ENCODE measurements at regions not wholly inside any gene's neighbourhood (a gene's known extent, or its start where the extent isn't known, plus 50 kb on each side); places are given as distances from the start of the nearest gene placed in this dataset.

DNA sequence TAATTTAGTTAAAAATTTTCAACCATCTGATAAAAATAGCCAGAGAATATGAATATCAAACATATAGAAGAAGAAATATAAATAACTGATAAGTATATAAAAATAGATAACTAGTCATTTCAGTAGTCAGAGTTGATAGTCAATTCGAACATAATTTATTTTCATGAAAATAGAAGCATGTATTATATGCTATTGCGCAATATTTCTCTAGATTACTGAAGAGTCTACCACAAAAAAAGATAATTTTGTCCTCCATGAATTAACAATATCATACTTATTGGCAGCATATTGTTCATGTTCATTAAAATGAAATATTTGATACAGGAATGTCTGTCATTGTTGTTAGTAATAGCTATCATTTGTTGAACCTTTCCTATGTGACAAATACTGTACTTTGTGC is 376.2 kb upstream of the TOM1L1 start:
- no peak for TF ChIP-seq CTCF (IDR thresholded peaks at IDR 0.05; ENCODE audit: insufficient read depth, low read depth, low read length, missing control alignments)
- DNase-seq (ENCODE audit: low read depth), result no peak
- H3K4me3 ChIP-seq (ENCODE audit: low read depth, low read length), result no peak overlapping the region

GRCh38 chr17:54527941-54528340 is 372.7 kb upstream of the TOM1L1 start:
- H3K4me3 ChIP-seq (ENCODE audit: low read depth, low read length), result no peak overlapping the region
- no peak for DNase-seq (ENCODE audit: low read depth)
- TF ChIP-seq CTCF (IDR thresholded peaks at IDR 0.05; ENCODE audit: insufficient read depth, low read depth, low read length, missing control alignments), result no peak

DNA sequence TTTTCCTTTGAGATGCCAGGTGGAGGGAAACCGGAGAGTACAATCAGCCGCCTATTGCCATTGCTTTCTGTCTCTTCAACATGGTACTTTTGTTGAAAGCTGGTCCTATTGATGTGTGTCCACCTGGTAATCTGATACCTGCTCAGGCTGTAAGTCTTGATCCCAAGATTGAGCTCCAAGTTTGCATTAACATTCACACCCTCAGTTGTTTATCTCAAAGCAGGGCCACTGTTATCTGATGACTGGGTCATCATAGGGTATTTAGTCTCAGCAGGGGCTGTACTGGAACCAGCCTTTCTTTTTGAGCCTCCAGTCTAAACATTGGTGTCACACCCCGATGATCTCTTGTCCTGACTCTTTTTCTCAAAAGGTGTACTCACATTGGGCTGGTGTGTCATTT is 370.3 kb upstream of the TOM1L1 start:
- no peak for DNase-seq (ENCODE audit: low read depth)

GRCh38 chr17:54536306-54536705 is 364.3 kb upstream of the TOM1L1 start:
- no peak for TF ChIP-seq CTCF (IDR thresholded peaks at IDR 0.05; ENCODE audit: insufficient read depth, low read depth, low read length, missing control alignments)
- no peak overlapping the region for H3K4me3 ChIP-seq (ENCODE audit: low read depth, low read length)
- no peak for DNase-seq (ENCODE audit: low read depth)

More for the DNA sequence above, 370.3 kb upstream of the TOM1L1 start:
- no peak overlapping the region for H3K4me3 ChIP-seq (ENCODE audit: low read depth, low read length)
- no peak for TF ChIP-seq CTCF (IDR thresholded peaks at IDR 0.05; ENCODE audit: insufficient read depth, low read depth, low read length, missing control alignments)

DNA sequence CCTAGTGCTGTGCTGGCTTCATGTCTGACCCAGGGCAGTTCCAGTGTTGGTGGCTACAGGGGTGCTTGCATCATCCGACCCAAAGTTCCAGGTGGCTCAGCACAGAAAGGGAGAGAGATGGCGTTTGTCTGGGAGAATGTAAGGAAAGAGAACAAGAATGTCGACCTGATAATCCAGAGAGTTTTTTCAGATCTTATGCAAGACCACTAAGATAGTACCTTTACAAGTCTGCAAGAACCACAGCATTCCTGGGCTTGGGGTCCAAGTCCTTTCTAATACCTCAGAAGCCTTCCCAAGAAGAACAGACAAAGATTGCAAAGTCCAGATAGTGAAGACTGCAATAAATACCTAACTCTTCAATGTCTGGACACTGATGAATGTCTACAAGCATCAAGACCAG is 363.0 kb upstream of the TOM1L1 start:
- H3K4me3 ChIP-seq (ENCODE audit: low read depth, low read length), result no peak overlapping the region
- DNase-seq (ENCODE audit: low read depth), result no peak
- TF ChIP-seq CTCF (IDR thresholded peaks at IDR 0.05; ENCODE audit: insufficient read depth, low read depth, low read length, missing control alignments), result no peak

DNA sequence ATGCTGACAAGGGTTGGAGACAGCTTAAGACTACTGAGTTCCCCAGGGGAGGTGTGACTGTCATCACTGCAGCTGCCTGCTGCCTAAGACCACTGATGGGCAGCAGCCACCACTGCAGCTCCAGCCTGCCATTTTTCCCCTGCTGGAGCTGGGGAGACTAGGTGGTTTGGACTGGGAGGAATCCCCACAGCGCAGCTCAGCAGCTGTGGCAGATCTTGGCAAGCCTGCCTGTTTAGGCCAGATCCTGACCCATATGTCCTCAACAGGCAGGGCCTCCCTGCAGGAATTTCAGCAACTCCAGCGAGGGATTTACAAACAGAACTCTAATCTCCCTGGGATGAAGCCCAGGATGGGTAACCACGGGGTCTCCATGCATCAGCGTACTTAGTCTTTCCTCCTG is 356.4 kb upstream of the TOM1L1 start:
- TF ChIP-seq CTCF (IDR thresholded peaks at IDR 0.05; ENCODE audit: insufficient read depth, low read depth, low read length, missing control alignments), result no peak
- no peak for DNase-seq (ENCODE audit: low read depth)
- H3K4me3 ChIP-seq (ENCODE audit: low read depth, low read length), result no peak overlapping the region

DNA sequence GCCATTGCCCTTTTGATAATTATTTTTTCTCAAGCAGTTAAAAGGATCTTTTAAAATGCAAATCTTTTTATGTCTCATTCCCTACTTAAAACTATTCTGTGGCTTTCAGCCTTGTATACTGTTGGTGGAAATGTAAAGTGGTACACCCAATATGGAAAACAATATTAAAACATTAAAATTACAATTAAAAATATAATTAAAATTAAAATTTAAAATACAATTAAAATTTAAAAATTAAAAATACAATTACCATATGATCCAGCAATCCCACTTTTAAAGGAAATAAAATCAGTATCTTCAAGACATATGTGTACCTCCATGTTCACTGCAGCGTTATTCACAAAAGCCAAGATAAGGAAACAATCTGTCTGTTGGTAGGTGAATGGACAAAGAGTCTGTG is 340.8 kb upstream of the TOM1L1 start:
- TF ChIP-seq CTCF (IDR thresholded peaks at IDR 0.05; ENCODE audit: insufficient read depth, low read depth, low read length, missing control alignments), result no peak
- no peak for DNase-seq (ENCODE audit: low read depth)
- H3K4me3 ChIP-seq (ENCODE audit: low read depth, low read length), result no peak overlapping the region

Measured in GM12865 (cell line).